ENCODE measurements at regions not wholly inside any gene's neighbourhood (a gene's known extent, or its start where the extent isn't known, plus 50 kb on each side); places are given as distances from the start of the nearest gene placed in this dataset.
"Not testable (repeated sequence)": the region's sequence is repeated elsewhere in the genome, so short reads cannot be mapped to it uniquely, and the experiment has no call there.

GRCh38 chr4:57740625-57741190, 630.5 kb upstream of the IGFBP7 start:
- WGBS, 2 donors, result 94% methylated on average over 1 of the region's 1 CpG
- H3K4me1 ChIP-seq (ENCODE audit: control insufficient read depth in 5 of 5, insufficient read depth in 5 of 5, low read length in 5 of 5), result no peaks in the 10 kb centered on the region
- H3K36me3 ChIP-seq (ENCODE audit: control insufficient read depth in 4 of 4, insufficient read depth in 4 of 4, low read length in 4 of 4), result no peaks in the 10 kb centered on the region
- H3K27ac ChIP-seq (ENCODE audit: low read depth in 1 of 2, low read length in 1 of 2), result no peak overlapping the region
- ATAC-seq (ENCODE audit: insufficient read depth, low FRiP score), result no peak
- H3K9me3 ChIP-seq (ENCODE audit: control insufficient read depth in 4 of 4, insufficient read depth in 3 of 4, low read length in 3 of 4), result no peaks in the 10 kb centered on the region
- no peak overlapping the region for H3K4me3 ChIP-seq
- peaks cover 0 to 2% (median 0%) of the 10 kb centered on the region in 3 donors for H3K27me3 ChIP-seq (ENCODE audit: control insufficient read depth in 3 of 3, insufficient read depth in 3 of 3, low read length in 2 of 3)
- no peak overlapping the region for H3K9ac ChIP-seq (ENCODE audit: insufficient read depth in 1 of 2, low read length in 2 of 2)
- no peak for TF ChIP-seq CTCF (IDR thresholded peaks at IDR 0.05; ENCODE audit: control extremely low read depth, extremely low read depth)
- no peak for DNase-seq

DNA sequence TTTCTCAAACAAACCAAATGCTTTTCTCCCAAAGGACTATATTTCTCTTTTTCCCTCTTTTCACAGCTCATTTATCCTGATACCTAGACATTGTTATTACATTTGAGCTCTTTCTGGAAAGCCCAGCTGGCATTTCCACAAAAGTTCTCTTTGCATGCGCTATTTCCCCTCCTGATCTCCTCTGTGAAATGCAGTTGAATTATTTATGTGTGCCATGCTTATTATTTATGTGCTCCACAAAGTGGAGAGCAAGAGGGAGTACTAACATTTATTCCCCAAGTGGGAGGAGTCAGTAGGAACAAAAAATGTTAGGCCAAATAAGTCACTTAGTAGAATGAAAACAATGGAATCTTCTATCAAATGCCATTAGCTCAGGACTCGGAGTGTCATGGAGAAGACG, 626.6 kb upstream of the IGFBP7 start:
- H3K9ac ChIP-seq (ENCODE audit: insufficient read depth in 1 of 2, low read length in 2 of 2), result no peak overlapping the region
- 85 to 88% methylated on average over 3 of the region's 3 CpGs for WGBS, 2 donors
- H3K9me3 ChIP-seq (ENCODE audit: control insufficient read depth in 4 of 4, insufficient read depth in 3 of 4, low read length in 3 of 4), result no peaks in the 10 kb centered on the region
- H3K27me3 ChIP-seq (ENCODE audit: control insufficient read depth in 3 of 3, insufficient read depth in 3 of 3, low read length in 2 of 3), result peaks cover 0 to 2% (median 0%) of the 10 kb centered on the region in 3 donors
- DNase-seq, result no peak
- ATAC-seq (ENCODE audit: insufficient read depth, low FRiP score), result no peak
- no peak for TF ChIP-seq CTCF (IDR thresholded peaks at IDR 0.05; ENCODE audit: control extremely low read depth, extremely low read depth)
- H3K27ac ChIP-seq (ENCODE audit: low read depth in 1 of 2, low read length in 1 of 2), result no peak overlapping the region
- H3K4me1 ChIP-seq (ENCODE audit: control insufficient read depth in 5 of 5, insufficient read depth in 5 of 5, low read length in 5 of 5), result peaks cover 0 to 5% (median 0%) of the 10 kb centered on the region in 5 donors
- no peaks in the 10 kb centered on the region for H3K36me3 ChIP-seq (ENCODE audit: control insufficient read depth in 4 of 4, insufficient read depth in 4 of 4, low read length in 4 of 4)
- no peak overlapping the region for H3K4me3 ChIP-seq

GRCh38 chr4:57734104-57734670, 624.0 kb upstream of the IGFBP7 start:
- H3K4me3 ChIP-seq, result no peak overlapping the region
- DNase-seq, result peak; percentile 55 to 92 (median 89)
- H3K4me1 ChIP-seq (ENCODE audit: control insufficient read depth in 5 of 5, insufficient read depth in 5 of 5, low read length in 5 of 5), result peaks cover 0 to 5% (median 0%) of the 10 kb centered on the region in 5 donors
- peaks cover 0 to 3% (median 2%) of the 10 kb centered on the region in 3 donors for H3K27me3 ChIP-seq (ENCODE audit: control insufficient read depth in 3 of 3, insufficient read depth in 3 of 3, low read length in 2 of 3)
- H3K36me3 ChIP-seq (ENCODE audit: control insufficient read depth in 4 of 4, insufficient read depth in 4 of 4, low read length in 4 of 4), result no peaks in the 10 kb centered on the region
- no peak for TF ChIP-seq CTCF (IDR thresholded peaks at IDR 0.05; ENCODE audit: control extremely low read depth, extremely low read depth)
- H3K27ac ChIP-seq (ENCODE audit: low read depth in 1 of 2, low read length in 1 of 2), result no peak overlapping the region
- ATAC-seq (ENCODE audit: insufficient read depth, low FRiP score), result no peak
- no peaks in the 10 kb centered on the region for H3K9me3 ChIP-seq (ENCODE audit: control insufficient read depth in 4 of 4, insufficient read depth in 3 of 4, low read length in 3 of 4)
- WGBS, 2 donors, result 66 to 80% methylated on average over 4 of the region's 4 CpGs
- H3K9ac ChIP-seq (ENCODE audit: insufficient read depth in 1 of 2, low read length in 2 of 2), result no peak overlapping the region

DNA sequence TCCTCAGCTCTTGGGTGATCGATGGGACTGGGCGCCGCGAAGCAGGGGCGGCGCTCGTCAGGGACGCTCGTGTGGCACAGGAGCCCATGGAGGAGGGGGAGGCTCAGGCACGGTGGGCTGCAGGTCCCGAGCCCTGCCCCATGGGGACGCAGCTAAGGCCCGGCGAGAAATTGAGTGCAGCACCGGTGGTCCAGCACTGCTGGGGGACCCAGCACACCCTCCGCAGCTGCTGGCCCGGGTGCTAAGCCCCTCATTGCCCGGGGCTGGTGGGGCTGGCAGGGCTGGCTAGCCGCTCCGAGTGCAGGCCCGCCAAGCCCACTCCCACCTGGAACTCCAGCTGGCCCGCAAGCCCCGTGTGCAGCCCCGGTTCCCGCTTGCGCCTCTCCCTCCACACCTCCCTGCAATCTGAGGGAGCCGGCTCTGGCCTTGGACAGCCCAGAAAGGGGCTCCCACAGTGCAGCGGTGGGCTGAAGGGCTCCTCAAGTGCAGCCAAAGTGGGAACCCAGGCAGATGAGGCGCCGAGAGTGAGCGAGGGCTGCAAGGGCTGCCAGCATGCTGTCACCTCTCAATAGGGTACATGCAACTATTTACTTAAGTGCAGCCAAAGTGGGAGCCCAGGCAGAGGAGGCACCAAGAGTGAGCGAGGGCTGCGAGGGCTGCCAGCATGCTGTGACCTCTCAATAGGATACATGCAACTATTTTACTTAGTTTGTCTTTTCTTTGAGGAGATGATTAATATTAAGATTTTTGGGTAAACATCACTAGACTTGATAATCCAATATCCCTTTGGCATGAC, 619.8 kb upstream of the IGFBP7 start:
- not testable (repeated sequence) for DNase-seq; ATAC-seq (ENCODE audit: insufficient read depth, low FRiP score); H3K27ac ChIP-seq (ENCODE audit: low read depth in 1 of 2, low read length in 1 of 2)

More for the DNA sequence above, 619.8 kb upstream of the IGFBP7 start:
- WGBS, 2 donors, result 86 to 93% methylated on average over 31 to 33 of the region's 33 CpGs
- not testable (repeated sequence) for H3K4me3 ChIP-seq; H3K9me3 ChIP-seq (ENCODE audit: control insufficient read depth in 4 of 4, insufficient read depth in 3 of 4, low read length in 3 of 4); H3K9ac ChIP-seq (ENCODE audit: insufficient read depth in 1 of 2, low read length in 2 of 2); H3K36me3 ChIP-seq (ENCODE audit: control insufficient read depth in 4 of 4, insufficient read depth in 4 of 4, low read length in 4 of 4); H3K4me1 ChIP-seq (ENCODE audit: control insufficient read depth in 5 of 5, insufficient read depth in 5 of 5, low read length in 5 of 5); H3K27me3 ChIP-seq (ENCODE audit: control insufficient read depth in 3 of 3, insufficient read depth in 3 of 3, low read length in 2 of 3)
